MM.1S (cell line): ENCODE measurements at regions not wholly inside any gene's neighbourhood (a gene's known extent, or its start where the extent isn't known, plus 50 kb on each side); places are given as distances from the start of the nearest gene placed in this dataset.

Experiments
- EZH2 ChIP-seq: fragments of 300-600 bp; sonication (generic); optimal IDR thresholded peaks from 2 replicates; pipeline ENCODE3; 2017; ENCODE audit warnings: low read depth, mild to moderate bottlenecking, antibody characterized with exemption, low read length, mixed read lengths
- EZH2phosphoT487 ChIP-seq: fragments of 300-600 bp; sonication (generic); IDR thresholded peaks from 2 replicates; pipeline ENCODE4 v1.6.1; 2018; ENCODE audit warnings: antibody characterized with exemption, low read length
- TF ChIP-seq, protein P1 (sequence below): fragments of 300-600 bp; sonication (generic); IDR thresholded peaks from 2 replicates; pipeline ENCODE4 v1.5.1; 2016; ENCODE audit warnings: antibody characterized with exemption, low read length, mixed read lengths

DNA sequence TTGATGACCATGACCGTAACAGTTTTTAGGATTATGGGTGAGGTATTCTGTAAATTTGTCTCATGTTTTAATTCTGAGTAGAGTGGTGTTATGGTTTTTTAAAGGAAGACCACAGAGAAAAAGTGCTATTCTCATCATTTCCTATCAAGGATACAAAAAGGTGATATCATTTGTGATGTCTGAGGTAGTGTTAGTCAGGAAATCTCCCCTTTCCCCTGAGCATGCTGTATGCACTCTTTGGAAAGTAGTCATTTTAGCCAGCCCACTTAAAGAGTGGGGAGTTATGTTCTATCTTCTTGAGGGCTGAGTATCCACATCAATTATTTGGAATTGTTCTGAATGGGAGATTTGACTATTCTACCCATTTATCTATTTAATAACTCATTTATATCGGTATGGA is 414.2 kb upstream of the SLC14A2 start:
- TF ChIP-seq EZH2 (no peak), EZH2phosphoT487 (no peak)
- TF ChIP-seq, protein P1, sequence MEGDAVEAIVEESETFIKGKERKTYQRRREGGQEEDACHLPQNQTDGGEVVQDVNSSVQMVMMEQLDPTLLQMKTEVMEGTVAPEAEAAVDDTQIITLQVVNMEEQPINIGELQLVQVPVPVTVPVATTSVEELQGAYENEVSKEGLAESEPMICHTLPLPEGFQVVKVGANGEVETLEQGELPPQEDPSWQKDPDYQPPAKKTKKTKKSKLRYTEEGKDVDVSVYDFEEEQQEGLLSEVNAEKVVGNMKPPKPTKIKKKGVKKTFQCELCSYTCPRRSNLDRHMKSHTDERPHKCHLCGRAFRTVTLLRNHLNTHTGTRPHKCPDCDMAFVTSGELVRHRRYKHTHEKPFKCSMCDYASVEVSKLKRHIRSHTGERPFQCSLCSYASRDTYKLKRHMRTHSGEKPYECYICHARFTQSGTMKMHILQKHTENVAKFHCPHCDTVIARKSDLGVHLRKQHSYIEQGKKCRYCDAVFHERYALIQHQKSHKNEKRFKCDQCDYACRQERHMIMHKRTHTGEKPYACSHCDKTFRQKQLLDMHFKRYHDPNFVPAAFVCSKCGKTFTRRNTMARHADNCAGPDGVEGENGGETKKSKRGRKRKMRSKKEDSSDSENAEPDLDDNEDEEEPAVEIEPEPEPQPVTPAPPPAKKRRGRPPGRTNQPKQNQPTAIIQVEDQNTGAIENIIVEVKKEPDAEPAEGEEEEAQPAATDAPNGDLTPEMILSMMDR = no peak
